Astrocyte of the hippocampus (primary cell): ENCODE measurements at regions not wholly inside any gene's neighbourhood (a gene's known extent, or its start where the extent isn't known, plus 50 kb on each side); places are given as distances from the start of the nearest gene placed in this dataset.

Experiments used
- DNase-seq: peaks from one replicate; pipeline ENCODE4 v3.0.0; 2011; ENCODE audit warnings: low read depth, low spot score

DNA sequence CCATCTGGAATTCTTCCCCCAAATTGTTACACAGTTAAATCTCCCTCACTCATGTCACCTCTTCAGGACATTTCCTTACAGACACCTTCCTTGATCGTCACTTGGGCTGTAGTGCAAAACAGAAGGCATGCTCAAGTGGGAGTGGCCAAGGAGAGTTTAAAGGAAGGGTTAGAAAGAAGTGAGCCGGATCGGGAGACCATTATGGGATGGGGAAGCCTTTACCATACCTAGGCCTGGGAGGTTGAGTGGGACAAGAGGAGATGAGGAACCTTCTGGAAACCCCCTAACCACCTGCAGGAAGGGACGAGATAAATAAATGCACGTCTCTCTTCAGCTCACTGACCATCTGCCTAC, 102.7 kb downstream of the UCHL1 start:
- no peak for DNase-seq

DNA sequence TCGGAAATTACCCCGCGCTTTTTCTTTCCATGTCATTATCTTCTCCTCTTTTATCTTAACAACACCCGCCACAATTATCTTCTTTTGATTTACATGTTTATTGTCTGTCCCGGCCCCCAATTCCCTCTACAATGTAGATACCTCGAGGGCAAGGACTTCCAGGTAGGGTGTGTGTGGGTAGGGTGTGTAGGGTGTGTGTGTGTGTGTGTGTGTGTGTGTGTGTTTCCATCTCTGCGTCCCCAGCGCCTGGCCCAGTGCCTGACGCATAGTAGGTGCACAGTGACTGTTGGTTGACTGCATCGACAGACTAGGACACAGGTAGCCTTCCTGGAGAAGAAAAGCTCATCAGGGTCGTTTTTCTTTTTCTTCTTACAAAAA, 103.1 kb downstream of the UCHL1 start:
- DNase-seq = no peak

DNA sequence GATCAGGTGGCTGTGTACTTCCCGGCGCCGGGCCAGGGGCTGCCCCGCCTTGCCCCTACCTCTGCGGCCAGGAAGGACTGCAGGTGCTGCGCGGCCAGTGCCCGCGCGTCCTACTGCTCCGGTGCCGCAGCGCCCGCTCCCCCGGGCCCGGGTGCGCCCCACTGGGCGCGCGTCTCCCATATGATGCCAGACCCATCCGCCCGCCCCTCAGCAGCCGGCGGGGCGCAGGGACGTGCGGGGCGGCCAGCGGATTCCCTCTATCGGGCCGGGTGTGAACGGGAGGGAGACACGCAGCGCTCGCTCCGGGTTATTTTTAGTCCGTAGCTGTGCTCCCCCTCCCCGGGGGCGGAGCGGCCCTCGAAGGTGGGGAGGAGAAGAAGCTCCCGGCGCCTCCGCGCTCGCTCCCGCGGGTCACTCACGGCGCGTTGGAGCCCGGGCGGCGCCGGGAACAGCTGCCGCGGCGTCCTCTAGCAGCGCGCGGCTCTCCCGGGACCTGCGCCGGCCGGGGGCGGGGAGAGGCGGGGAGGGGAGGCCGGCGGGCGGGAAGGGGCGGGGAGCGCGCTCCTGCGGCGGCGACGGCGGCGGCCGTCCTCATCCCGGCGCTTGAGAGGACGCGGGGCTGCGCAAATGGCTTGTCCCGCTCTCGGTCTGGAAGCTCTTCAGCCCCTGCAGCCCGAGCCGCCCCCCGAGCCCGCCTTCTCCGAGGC, 103.6 kb downstream of the UCHL1 start:
- peak; percentile 86 for DNase-seq

DNA sequence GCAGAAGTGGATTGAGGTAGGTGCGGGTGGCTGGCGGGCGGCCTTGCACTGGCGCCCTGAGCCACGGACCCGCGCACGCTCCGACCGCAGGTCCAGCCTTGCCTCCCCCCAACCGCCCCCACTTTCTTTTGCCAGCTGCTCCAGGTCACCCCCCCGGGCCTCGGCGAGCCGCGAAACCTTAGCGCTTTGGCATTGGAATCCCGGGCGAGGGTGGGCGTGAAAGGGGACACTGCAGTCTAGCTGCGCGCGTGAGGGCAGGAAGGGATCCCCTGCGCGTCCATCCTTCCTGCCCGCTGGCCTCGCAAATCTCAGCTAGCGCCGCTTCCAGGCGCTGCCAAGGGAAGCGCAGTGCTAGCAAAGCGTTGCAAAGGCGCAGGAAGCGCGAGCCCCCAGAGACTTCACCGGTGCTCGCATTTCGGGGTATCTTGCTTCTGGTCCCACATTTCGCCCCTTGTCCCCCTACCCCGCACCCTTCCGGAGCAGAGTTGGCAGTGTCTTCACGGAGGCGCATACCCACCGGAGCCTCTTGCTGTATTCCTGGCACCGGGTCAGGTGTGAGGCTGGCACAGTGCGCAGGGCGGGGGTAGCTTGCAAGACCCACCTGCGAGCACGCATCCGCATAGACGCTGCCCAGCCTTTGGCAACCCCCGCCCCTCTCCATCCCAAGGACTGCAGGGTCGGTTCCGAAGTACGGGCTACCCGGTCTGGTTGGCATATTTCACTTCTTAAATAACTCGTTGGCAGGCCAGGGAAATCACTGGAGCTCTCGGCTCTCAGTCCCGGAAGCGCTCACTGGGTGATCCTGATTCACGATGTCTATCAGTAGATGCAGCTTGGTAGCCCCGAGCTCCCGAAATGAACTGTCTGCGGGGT, 104.4 kb downstream of the UCHL1 start:
- peak; percentile 74 for DNase-seq

DNA sequence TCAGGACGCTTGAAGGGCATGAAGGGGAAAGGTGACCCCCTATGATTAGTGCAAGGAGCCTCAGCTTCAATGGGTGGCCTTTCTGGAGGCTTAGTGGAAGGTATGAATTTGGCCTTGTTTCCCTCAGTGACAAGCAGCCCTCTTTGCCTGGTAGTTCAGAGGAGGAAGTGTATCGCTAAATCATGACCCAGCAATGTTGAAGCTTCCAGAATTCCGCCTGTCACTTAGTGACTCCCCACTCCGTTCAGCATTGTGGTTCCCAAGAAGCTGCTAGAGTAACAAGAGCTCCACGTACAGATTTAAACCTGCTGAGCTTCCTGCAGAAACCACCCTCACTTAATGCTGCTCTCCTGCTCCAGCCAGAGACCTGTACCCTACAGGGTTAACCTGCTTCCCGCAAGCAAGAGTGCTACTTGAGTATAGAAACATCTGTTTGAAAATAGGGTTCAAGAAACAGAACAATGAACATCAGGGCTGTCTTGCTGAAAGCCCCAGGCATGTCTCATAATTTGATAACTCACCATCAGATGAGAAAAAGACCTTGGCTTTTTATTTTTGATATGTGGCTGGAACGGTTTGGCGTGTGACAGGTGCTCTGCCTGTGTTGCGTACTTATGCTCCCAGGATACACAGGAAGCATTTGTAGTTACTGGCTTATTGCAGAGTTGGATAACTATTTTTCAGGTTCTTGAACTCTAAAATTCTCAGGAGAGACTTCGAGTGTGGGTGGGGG, 105.2 kb downstream of the UCHL1 start:
- DNase-seq = peak; percentile 45

DNA sequence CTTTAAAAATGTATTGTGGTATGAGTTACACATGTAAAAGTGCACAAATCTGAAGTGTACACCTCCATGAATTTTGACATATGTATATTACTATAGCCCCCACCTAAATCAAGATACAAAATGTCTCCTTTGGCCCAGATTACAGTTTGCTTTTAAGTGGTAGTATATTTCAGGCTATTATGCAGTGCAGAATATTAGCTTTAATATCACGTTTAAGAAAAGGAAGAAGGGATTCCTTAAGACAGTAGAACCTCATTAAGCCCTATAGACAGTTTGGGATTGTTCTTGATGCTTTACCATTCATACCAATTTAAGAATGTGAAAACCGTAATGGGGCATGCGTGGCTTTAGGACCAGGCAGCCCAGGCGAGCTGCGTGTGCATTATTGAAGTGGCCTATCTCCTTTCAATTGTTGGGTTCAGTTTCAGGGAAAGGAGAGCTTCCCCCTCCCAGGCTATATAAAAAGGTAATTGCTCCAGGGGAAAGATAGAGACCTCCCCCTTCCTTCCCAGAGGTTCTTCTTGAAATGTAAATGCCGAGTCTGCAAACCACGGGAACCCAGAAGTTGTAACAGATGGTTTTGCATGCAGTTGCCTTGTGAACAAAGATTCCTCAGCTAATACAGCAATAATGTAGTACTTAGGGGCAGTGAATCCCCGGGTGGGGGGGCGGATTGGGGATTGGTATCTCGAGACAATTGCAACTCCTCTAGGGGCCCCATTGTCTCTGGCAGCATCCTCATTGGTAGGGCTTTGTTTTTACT, 106.1 kb downstream of the UCHL1 start:
- peak; percentile 60 for DNase-seq

DNA sequence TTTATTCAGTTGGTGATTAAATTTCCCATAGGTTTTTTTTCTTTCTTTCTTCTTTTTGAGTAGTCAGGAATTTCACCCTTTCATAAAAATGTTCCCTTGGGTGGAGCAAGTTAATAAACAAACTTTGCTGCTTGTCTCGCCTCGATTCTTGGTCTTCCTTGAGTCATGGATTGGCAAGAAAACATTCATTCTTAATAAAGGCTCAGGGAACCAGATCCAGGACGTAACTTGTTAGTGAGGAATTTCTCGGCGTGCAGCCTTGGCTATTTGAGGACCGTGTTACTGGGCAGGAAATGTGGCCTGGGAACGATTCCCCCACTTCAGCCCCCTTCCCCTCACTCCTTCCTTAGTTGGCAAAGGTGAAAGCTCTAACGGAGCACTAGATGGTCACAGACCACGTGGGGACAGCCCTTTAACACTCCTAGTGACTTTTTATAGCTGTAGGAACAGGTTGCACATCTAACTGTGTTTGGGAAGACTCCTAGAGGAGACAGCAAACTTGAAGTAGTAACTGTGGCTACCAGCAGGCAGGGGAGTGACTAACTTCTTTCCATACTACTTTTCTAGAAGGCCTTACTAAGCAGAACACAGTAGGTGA, 106.8 kb downstream of the UCHL1 start:
- DNase-seq = peak; percentile 94

DNA sequence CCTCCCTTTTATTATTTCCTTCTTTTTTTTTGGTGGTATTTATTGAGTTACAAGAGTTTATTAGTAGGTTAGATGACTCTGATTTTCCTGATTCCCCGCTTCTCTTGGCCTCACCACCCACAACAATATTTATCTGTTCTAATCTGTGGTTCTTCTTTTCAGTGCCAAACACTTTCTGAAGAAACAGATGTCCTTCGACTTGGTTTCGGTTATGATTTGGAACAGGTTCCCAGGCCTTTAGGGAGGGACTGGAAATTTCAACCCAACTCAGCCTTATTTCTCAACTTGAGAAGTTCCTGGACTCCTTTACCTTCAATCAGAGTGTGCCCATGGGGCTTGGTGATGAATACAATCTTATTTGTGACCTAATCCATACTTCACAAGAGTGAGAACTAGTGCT, 108.1 kb downstream of the UCHL1 start:
- no peak for DNase-seq

DNA sequence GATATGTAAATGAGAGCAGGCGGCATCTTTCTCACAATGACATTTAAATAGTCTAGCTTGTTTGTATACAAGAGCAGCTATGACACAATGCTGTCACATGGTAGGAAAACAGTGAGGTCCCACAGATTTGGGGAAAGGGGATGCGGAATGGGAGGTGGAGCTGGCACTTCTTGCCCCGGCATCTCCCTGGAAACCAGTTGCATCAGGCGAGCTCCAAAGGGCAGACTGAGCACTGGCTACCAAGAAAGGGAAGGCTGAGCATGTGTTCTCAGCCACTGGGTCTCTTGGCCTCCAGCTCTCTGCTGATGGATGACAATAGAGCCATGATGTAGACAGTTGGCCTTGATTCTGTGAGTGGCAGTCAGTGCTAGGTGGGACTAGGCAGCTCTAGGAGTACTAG, 109.0 kb downstream of the UCHL1 start:
- no peak for DNase-seq

DNA sequence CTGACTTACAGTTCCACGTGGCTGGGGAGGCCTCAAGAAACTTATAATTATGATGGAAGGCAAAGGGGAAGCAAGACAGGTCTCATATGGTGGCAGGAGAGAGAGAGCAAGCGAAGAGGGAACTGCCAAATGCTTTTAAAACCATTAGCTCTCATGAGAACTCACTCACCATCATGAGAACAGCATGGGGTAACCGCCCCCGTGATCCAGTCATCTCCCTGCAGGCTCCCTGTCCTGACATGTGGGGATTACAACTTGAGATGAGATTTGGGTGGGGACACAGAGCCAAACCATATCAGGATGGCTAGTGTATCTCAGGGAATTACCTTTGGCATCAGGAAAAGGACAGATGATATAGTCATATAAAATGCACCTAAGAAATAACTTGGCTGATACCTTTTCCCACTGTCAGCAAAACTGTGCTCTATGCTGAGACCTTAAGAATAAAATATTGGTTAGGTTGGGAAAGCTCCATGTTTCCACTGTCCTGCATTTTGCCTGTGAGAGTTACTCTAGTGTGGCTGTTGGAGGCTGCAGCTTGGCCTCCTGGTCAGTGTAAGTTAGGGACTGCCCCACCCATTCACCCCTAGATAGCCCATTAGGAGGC, 110.3 kb downstream of the UCHL1 start:
- no peak for DNase-seq

DNA sequence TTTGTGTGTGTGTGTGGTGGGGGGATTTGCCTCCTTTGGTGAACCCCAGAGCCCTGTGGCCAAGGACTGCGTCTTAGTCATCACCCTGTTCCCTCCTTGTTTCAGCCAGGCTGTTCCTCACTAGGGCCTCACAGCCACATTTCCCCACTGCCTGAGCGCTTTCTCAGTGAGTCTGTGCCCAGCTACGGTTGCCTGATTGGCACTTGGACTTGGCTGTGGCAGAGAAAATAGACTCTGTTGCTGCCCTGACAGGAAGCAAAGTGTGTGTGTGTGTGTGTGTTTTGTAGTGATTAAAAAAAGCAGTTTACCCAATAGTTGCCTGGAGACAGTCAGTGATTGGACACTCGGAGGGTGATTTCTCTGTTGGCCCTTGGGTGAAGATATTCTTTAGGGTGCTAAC, 113.0 kb downstream of the UCHL1 start:
- DNase-seq = peak; percentile 88

DNA sequence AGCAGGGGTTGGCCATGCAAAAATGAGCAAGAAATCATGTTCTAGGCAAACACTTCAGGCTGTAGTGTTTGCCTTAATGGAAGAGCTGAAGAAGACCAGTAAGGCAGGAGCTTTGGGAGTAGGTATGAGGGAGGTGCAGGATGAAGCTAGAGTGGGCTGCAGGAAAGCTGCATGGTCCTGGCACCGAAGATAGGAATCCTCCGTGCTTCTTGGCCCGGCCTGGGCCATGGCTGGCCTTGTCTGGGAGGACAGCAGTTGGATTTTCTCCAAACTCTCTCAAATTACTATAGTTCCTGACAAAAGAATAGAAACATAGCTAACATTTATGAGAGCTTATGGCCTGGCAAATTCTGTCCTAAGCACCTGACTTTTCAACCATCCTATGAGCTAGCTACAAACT, 116.5 kb downstream of the UCHL1 start:
- DNase-seq = no peak

DNA sequence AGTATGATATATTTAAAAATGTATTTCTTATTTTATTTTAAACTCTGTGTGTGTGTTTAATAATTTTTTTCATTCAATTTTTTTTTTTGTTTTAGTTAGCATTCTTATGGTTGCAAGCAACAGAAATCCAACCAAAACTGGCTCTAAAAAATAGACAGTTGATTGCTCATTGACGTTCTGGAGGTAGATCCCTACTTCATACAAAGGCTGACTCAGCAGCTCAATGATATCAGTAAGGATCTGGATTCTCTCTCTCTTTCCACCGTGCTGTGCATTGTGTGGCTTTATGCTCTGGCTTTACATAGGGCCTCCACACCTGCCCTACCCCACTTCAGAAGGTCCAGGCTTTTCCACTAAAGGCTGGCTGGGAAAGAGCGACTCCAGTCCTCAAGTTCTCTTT, 117.8 kb downstream of the UCHL1 start:
- no peak for DNase-seq

DNA sequence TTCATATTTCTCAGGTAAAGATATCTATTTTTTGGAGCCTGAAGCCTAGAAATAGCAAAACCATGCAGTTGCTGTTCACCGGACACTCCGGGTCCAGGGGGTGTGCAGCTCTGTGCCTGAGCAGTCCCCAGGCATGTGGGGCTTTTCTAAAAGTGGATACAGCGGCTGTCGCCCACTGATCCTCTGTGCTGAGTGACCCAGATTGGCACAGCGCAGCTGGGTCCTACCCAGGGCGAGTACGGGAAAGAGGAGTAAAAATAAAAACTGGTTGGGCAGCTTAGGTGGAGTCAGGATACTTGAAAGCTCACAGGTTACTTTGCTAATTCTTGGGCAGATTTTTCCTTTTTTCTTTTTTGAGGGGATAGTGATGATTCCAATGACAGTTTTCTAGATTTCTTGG, 118.8 kb downstream of the UCHL1 start:
- DNase-seq = no peak

DNA sequence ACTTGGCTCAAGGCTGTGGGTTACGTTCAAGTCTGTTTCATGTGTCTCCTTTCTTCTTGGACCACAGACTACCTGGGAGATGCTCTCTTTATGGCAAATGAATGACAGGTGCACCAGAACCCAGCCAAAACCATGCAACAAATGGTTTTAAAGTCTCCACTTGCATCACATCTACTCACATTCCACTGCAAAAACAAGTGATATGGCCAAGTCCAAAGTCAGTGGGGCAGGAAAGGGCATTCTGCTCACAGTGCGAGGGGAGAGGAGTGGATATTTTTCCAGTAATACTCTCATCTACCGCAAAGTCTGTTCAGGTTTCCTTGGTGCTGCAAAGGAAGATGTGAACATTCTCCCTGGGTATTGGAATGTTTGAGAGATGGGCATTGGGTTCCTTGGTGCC, 120.5 kb downstream of the UCHL1 start:
- DNase-seq = no peak

DNA sequence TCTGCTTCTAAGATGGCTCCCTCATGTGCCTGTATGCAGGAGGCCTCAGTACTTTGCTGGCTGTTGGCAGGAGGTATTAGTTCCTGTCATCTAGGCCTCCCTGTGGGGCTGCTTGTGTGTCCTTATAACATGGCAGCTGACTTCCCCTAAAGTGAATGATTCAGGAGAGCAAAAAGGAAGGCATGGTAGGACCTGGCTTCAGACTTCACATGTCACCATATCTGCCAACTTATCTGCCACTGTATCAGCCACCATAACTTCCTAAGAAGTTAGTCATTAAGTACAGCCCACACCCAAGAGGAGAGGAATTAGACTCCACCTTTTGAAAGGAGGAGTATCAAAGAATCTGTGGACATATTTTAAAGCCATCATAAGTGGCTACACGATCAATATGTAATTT, 122.5 kb downstream of the UCHL1 start:
- DNase-seq = no peak

DNA sequence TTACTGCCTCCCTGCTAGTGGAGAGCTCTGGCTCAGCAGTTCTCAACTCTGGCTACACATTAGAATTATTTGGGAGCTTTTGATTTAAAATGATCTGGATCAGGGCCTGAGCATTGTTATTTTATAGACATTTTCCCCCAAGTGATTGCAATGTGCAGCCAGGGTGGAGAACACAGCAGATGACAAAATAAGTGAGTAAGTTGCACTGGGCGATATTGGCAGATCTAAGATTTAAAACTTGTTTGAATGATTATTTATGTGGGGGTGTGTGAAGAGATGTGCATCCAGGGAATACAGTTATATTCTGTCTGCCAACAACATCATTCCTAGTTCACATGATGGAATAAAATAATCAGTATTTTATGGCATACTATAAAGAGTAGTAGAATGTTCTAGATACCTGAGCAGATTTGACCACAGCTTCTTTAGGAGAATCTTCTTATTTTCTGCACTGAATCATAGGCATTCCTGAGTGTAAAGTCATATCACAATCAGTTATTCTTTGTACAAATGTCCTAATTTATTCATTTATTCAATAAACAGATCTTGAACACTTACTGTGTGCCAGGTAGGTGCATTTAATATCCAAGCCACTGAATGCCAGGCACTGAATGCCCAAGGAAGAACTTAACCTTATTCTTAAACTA, 123.9 kb downstream of the UCHL1 start:
- DNase-seq = no peak

DNA sequence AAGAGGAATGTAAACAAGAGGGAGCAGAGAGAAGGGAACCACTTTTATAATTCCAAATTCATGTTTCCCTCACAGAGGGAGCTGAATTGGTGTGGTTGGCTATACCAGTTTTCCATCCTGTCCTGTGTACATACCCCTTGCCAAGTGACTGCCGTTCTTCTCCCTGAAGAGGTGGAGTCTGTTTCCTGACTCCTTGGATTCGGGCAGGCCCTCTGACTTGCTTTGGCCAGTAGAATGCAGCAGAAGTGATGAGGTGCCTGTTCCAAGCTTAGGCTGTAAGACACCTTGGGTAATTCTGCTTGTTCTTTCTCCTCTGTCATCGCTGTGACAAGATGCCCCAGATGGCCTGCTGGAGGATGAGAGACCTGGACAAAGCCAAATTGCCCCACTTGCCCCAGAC, 124.7 kb downstream of the UCHL1 start:
- no peak for DNase-seq

DNA sequence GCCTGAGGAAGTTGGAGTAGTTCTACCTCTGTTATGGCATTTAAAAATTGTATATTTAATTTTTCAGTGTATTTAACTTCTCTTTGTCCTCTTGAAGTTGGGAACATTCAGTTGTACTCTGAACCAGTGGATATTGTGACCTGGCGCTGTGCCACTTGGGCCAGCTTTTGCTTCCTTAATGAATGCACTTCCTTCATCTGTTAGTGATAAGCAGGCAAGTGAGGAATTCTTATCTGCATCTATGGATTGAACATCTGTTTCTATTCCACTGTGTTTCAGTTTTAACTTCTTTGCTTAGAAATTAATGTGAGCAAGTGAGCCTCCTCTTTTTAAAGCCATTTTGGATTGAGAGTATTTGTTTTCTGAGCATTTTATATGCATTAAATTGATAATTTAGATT, 128.3 kb downstream of the UCHL1 start:
- DNase-seq = peak; percentile 31

DNA sequence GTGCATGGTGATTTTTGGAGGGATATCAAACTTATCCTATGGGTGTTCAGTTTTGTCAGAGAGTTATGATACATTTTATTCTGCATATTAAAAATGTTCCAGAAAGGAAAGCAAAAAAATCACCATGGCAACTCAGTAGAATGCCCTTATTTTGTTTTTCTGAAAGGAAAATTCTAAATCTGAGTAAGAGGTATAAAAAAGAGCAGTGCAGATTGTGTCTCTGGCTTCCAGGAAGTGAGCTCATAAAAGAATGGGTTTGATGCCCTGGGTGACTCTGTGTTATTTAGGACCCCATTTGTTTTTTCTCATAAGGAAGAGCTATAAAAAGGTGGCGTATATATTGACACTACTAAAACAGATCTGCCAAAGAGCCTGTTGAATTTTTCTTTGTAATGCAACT, 128.8 kb downstream of the UCHL1 start:
- DNase-seq = no peak

DNA sequence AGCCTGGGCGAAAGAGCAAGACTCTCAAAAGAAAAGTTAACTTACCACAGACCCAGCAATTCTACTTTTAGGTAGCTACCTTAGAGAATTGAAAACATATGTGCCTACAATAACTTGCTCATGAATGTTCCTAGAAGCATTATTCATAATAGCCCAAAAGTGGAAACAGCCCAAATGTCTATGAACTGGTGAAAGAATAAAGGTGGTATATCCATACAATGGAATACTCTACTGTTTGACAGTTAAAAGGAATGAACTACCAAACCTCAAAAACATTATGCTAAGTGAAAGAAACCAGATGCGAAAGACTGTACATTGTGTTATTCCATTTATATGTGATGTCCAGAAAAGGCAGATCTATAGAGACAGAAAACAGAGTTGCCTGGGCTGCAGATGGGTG, 131.4 kb downstream of the UCHL1 start:
- DNase-seq = no peak
